Medulla oblongata (tissue), 1 donor: ENCODE measurements at regions not wholly inside any gene's neighbourhood (a gene's known extent, or its start where the extent isn't known, plus 50 kb on each side); places are given as distances from the start of the nearest gene placed in this dataset.
A peak's percentile ranks its signal among the peaks of the same experiment; 100 is the strongest.

Source experiments
- DNase-seq: peaks from one replicate; pipeline ENCODE4 v3.0.0-alpha.2; 2015; ENCODE audit errors: extremely low spot score

DNA sequence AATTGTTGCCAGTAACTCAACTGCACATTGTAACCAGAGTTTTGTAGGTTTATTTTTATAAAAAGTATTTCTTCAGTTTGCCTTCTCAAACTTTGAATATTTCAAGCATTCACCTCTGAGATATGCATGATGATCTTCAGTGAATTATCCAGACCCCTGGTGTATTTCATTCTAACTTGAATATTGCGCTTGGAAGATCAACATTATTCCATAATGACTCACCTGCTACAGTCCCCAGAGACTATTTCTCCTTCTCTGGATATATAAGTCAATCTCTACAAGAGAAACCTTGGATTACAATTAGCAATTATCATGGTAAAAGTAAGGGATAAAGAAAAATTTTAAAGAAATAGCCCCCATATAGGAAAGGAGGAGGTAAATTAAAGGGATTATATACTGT lies 1041.0 kb downstream of the TLE1 start:
- no peak for DNase-seq

DNA sequence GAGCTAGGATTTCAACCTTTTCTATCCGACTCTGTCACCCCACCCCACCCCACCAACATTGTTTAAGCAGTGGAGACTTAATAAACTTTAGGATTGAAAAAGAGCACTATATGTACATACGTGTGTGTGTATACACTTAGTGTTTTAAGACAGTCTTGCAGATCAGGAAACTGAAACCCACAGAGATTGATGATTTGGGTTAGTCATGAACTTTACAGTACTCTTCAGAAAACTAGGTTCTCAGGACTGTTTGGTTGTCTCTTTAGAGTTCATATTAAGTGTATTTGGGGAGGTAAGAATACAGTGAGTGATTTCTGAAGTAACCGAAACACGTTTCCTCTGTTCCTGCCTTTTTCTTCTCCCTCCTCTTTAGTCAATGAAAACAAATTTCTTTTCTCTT lies 1043.1 kb downstream of the TLE1 start:
- no peak for DNase-seq

GRCh38 chr9:80644044-80644443 lies 1045.3 kb downstream of the TLE1 start:
- DNase-seq: no peak

GRCh38 chr9:80635065-80635464 lies 1054.3 kb downstream of the TLE1 start:
- no peak for DNase-seq

- DNase-seq: no peak
Observed at GRCh38 chr9:80632041-80632440, 1057.3 kb downstream of the TLE1 start.

GRCh38 chr9:80622508-80622907 lies 1050.7 kb downstream of the TLE4 start:
- no peak for DNase-seq

DNA sequence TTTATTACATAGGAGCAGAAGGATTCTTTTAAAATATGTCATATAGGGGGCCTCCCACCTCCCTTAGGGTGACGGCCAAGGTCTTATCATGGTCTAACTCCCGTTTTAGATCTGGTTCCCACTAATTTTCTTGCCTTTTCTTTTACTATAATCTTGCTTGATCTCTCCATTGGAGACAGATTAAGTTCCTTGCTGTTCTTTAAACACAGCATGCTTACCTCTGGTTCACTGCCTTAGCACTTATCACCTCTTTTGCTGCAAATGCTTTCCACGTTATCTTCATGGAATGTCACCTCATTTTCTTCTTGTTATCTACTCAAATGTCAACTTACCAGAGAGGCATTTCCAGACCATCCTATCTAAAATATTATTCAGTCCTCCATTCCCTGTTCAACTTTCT lies 1047.6 kb downstream of the TLE4 start:
- no peak for DNase-seq

- no peak for DNase-seq
Observed at GRCh38 chr9:80615964-80616363, 1044.2 kb downstream of the TLE4 start.

GRCh38 chr9:80605793-80606192 lies 1034.0 kb downstream of the TLE4 start:
- no peak for DNase-seq

GRCh38 chr9:80605129-80605528 lies 1033.4 kb downstream of the TLE4 start:
- DNase-seq: peak; percentile 37

- DNase-seq: no peak
Observed at GRCh38 chr9:80602291-80602690, 1030.5 kb downstream of the TLE4 start.

DNA sequence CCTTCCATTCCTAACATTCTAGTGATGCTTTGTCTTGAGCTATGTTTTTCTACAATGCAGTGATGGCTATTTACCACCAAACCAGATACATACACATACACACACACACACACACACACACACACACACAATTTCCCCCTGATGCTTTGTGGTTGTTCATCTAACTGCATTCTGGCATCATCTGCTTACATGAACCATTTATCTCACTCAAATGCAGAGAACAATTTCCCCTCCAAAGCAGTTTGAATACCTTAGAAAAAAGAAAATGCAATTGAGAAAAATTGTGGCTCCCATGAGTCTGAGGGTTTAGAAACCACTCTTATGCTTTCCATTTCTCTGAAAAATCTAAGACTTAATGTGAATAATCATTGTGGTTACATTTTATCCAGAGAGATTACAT lies 1024.8 kb downstream of the TLE4 start:
- DNase-seq: no peak

- no peak for DNase-seq
Observed at GRCh38 chr9:80595192-80595591, 1023.4 kb downstream of the TLE4 start.

DNA sequence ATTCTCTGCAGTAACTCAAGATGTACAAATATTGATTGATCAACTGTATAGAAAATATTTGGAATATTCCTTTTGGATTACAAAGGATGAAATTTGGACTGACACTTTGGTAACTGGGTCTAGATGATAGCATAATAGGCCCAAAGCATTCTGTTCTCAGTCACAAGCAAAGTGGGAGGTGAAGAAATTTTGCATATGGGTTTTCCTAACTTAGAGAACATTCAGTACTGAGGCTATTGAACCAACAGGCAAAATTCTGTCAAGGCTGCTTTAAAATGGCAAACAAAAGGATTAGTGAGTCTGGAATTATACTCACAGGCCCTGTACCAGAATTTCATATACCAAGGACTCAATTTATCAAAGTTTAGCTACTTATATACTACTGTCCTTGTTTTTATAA lies 1020.6 kb downstream of the TLE4 start:
- DNase-seq: no peak

- DNase-seq: no peak
Observed at GRCh38 chr9:80586786-80587330, 1015.1 kb downstream of the TLE4 start.

DNA sequence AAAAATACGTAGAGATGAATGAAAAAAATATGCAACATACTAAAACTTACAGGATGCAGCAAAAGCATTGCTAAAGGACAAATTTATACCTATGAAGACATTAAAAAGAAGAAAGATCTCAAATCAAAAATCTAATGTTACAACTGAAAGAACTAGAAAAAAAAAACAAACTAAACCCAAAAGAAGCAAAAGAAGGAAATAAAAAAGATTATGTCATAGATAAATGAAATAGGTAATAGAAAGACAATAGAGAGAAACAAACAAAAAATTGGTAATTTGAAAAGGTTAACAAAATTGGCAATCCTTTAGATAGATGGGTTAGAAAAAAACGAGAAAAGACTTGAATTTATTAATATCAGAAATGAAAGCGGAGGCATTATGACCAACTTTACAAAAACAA lies 1000.2 kb downstream of the TLE4 start:
- no peak for DNase-seq

DNA sequence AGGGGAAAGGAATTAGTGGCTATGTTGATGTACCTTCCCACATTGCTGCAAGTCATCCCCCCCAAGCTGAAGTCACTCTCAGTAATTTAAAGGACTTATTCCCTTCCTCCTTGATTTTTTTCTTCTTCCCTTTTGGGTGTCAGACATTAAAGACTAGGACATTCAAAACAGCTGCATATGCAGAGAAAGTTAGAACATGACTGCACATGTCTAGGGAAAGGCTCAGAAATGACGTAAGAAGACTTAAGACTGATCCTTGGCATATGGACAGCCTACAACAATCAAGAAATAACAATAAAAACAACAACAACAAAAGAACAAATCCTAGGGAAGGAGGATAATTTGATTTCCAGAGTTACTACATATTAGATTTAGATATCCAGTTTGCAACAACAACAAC lies 997.5 kb downstream of the TLE4 start:
- DNase-seq: no peak

DNA sequence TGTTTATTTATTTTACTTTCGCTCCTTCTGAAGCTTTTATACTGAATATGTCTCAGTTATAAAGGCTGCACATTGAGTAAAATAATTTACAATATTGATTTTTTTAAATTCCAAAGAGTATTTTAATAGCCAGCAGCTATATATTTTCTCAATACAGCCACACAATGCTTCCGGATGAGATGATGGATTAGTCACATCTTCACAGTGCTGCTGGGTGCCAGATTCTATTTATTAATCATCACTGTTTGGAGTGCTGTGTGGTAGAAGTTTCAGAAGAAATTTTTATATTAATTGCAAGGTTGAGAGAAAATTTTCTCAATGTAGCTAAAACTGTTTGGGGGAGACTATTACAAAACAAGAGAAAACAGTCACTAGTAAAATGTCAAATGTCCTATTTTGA lies 989.8 kb downstream of the TLE4 start:
- no peak for DNase-seq

GRCh38 chr9:80560976-80561375 lies 989.2 kb downstream of the TLE4 start:
- no peak for DNase-seq

DNA sequence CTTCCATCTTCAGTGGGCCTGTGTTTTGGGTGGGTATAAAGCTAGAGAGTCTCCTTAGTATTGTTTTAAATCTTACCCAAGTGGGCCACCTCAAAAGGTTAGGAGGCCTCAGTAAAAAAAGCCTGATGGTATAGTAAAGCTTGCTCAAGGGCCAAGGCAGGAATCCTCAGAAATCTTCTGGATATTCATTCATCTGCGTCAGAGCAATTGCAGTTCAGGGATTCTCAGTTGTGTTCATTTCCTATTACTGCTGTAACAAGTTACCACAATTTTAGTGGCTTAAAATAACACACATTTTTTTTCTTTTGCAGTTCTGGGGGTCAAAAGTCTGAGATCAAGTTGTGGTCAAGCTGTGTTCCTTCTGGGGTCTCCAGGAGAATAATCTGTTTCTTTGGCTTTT lies 985.5 kb downstream of the TLE4 start:
- DNase-seq: no peak

GRCh38 chr9:80556631-80557030 lies 984.9 kb downstream of the TLE4 start:
- no peak for DNase-seq

DNA sequence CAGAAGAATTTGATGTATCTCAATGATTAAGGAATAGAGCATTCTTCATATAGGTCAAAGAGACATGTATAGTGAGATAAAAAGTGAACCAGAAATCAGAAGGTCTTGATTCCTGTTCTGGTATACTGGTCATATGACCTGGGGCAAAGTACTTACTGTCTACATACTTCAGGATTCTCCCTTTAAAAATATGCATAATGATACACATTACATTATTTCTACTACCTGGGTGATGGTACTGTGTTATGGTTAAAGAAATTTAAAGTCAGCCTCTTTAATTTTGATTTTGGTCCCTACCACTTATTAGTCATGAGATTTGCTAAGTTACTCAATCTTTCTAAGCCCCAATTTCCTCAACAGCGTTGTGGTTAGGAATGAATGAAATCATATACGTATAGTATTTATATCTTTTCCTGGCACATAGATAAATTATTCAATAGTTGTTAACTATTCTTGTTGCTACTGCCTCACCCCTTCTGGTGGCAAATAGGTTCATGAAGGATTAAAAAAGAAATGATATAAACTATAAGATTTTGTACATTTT lies 984.1 kb downstream of the TLE4 start:
- DNase-seq: no peak

DNA sequence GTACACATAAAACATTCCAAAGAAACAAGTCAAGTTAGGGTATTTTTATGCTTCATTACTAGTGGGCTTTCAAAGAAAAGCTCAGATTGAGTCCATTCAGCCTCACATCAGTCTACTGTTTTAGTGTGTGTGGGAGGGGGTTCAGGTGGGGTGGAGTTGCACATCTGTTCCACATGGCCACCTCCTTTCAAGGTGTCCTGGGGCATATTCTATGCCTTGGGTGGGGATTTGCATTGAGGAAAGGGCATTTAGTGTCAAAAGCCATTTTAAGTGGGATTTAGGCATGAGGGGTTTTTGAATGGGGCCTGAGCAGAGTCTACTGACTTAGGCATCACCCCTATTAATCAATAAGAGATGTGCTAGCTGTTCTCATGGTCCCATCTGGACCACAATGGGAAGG lies 983.1 kb downstream of the TLE4 start:
- no peak for DNase-seq

DNA sequence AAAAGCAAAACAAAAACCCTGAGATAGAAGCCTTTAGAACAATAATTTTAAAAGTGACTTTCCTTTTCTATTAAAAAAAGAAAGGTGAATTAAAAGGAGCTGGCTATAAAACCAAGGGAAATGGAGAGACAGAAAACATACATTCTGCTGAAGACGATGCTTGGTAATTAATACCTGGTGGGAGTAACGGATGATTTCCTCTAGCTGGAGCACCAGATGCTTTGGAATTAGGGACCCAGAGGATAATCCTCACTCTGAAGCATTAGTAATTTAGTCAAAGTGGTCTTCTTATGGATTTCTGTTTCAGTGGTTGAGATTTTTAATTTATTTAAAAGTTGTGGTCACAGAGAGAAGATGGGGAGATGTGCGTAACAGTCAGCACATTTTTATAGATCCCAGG lies 982.5 kb downstream of the TLE4 start:
- no peak for DNase-seq
